ENCODE measurements at regions not wholly inside any gene's neighbourhood (a gene's known extent, or its start where the extent isn't known, plus 50 kb on each side); places are given as distances from the start of the nearest gene placed in this dataset.

DNA sequence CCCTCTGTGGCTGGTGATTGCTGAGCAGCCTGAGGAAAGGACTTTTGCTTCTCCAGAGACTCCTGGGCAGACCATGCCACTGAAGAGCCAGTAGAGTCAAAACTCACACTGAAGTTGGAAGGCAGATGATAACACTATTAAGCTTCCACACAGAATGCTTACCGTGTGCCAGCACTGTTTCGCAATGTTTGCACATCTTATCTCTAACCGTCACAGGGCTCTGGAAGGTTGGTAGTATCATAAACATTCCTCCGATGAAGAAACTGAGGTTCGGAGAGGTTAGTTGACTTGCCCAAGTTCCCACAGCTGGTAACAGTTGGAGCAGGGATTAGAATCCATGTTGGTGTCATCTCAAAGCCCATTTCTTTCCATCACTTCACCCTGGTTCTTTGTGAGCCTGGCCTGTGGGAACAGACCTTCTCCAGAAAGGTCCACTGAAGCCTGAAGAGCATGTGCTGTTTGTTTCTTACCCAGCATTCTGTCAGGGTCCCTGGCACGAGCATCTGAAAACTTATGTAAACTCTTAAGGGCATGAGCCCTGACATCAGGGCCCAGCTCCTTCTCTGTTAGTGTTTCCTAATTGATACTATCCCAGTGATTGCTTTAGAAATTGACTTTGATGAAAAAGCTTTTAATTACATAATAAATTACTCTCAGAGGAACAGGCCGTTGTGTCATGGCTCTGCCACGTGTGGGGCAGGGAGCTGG lies 77.0 kb upstream of the PRR23C start:
- Histone ChIP-seq H3K27ac (ENCODE audit: low read depth, low read length, poor library complexity, severe bottlenecking) (no peak overlapping the region), H3K4me3 (ENCODE audit: low read depth, low read length, poor library complexity, severe bottlenecking) (no peak overlapping the region), H3K79me2 (ENCODE audit: insufficient read depth, low read depth, low read length) (no peaks in the 10 kb centered on the region), H4K20me1 (ENCODE audit: insufficient read depth, low read length) (no peaks in the 10 kb centered on the region), H2AFZ (ENCODE audit: low read length) (no peak overlapping the region), H3K9me3 (ENCODE audit: low read length) (no peaks in the 10 kb centered on the region), H3K9me2 (ENCODE audit: insufficient read depth, low read length) (no peaks in the 10 kb centered on the region), H3K4me2 (ENCODE audit: low read length) (no peak overlapping the region), H3K4me1 (ENCODE audit: insufficient read depth, low read length, poor library complexity, severe bottlenecking) (no peaks in the 10 kb centered on the region), H3K36me3 (ENCODE audit: insufficient read depth, low read length) (no peaks in the 10 kb centered on the region)
- no TSS peak for BruUV-seq (replicated peaks)
- POLR2A ChIA-PET, result no interaction called here
- TF ChIP-seq, protein P1, sequence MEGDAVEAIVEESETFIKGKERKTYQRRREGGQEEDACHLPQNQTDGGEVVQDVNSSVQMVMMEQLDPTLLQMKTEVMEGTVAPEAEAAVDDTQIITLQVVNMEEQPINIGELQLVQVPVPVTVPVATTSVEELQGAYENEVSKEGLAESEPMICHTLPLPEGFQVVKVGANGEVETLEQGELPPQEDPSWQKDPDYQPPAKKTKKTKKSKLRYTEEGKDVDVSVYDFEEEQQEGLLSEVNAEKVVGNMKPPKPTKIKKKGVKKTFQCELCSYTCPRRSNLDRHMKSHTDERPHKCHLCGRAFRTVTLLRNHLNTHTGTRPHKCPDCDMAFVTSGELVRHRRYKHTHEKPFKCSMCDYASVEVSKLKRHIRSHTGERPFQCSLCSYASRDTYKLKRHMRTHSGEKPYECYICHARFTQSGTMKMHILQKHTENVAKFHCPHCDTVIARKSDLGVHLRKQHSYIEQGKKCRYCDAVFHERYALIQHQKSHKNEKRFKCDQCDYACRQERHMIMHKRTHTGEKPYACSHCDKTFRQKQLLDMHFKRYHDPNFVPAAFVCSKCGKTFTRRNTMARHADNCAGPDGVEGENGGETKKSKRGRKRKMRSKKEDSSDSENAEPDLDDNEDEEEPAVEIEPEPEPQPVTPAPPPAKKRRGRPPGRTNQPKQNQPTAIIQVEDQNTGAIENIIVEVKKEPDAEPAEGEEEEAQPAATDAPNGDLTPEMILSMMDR (conservative IDR thresholded peaks at IDR 0.05; ENCODE audit: low read length), result no peak
- TF ChIP-seq EZH2phosphoT487 (IDR thresholded peaks at IDR 0.05; ENCODE audit: borderline replicate concordance, low read depth, low read length), result no peak
- DNase-seq (ENCODE audit: low spot score), result no peak
- CTCF ChIA-PET (ENCODE audit: unreplicated experiment), result no interaction called here
- intact Hi-C loops (cut with micrococcal nuclease; ENCODE audit: unreplicated experiment), result no loop called here

DNA sequence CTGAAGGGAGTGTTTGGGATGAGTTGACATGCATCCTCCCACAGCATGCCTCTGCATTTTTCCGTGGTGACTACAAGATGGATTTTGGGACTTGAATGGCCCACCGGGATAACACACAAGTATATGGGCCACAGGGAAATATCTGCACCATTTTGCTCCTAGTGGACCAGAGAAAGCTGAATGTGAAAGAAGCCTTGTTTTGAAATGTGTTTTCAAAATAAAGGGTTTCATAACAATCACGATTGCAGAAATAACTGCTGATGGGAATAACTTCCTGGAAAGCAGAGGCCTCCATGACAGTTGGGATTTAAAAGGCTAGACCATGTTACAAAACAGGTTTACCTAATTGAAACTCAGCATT lies 77.5 kb upstream of the PRR23C start:
- no TSS peak for BruUV-seq (replicated peaks)
- Histone ChIP-seq H3K4me2 (ENCODE audit: low read length) (no peak overlapping the region), H3K4me3 (ENCODE audit: low read depth, low read length, poor library complexity, severe bottlenecking) (no peak overlapping the region), H3K36me3 (ENCODE audit: insufficient read depth, low read length) (no peaks in the 10 kb centered on the region), H2AFZ (ENCODE audit: low read length) (no peak overlapping the region), H4K20me1 (ENCODE audit: insufficient read depth, low read length) (no peaks in the 10 kb centered on the region), H3K27ac (ENCODE audit: low read depth, low read length, poor library complexity, severe bottlenecking) (no peak overlapping the region), H3K9me3 (ENCODE audit: low read length) (no peaks in the 10 kb centered on the region), H3K4me1 (ENCODE audit: insufficient read depth, low read length, poor library complexity, severe bottlenecking) (no peaks in the 10 kb centered on the region), H3K79me2 (ENCODE audit: insufficient read depth, low read depth, low read length) (no peaks in the 10 kb centered on the region), H3K9me2 (ENCODE audit: insufficient read depth, low read length) (no peaks in the 10 kb centered on the region)
- ChIA-PET CTCF (ENCODE audit: unreplicated experiment) (no interaction called here), POLR2A (no interaction called here)
- DNase-seq (ENCODE audit: low spot score), result no peak
- intact Hi-C loops (cut with micrococcal nuclease; ENCODE audit: unreplicated experiment), result no loop called here
- no peak for TF ChIP-seq EZH2phosphoT487 (IDR thresholded peaks at IDR 0.05; ENCODE audit: borderline replicate concordance, low read depth, low read length)
- TF ChIP-seq, protein P1 (conservative IDR thresholded peaks at IDR 0.05; ENCODE audit: low read length), result no peak

DNA sequence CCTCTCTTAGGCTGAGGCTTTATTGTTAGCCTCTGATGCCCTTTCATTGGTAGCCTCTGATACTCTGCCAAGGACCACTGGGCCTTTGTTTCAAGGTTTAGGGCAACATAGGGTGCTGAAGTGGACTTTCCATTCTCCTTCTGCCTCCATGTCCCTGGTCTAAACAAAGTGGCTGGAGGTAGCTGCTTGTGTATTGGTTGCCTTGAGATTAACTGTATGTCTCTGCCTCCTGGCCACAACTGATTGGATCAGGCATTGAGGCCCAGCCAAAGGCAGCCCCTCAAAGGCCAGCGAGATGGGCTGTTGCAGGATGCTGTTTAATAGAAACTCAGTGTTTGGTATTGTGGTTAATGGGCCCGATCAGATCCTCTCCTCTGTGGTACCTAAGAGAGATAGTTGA lies 77.9 kb upstream of the PRR23C start:
- Histone ChIP-seq H3K9me2 (ENCODE audit: insufficient read depth, low read length) (no peaks in the 10 kb centered on the region), H3K4me3 (ENCODE audit: low read depth, low read length, poor library complexity, severe bottlenecking) (no peak overlapping the region), H4K20me1 (ENCODE audit: insufficient read depth, low read length) (no peaks in the 10 kb centered on the region), H3K27ac (ENCODE audit: low read depth, low read length, poor library complexity, severe bottlenecking) (no peak overlapping the region), H2AFZ (ENCODE audit: low read length) (no peak overlapping the region), H3K79me2 (ENCODE audit: insufficient read depth, low read depth, low read length) (no peaks in the 10 kb centered on the region), H3K9me3 (ENCODE audit: low read length) (no peaks in the 10 kb centered on the region), H3K4me1 (ENCODE audit: insufficient read depth, low read length, poor library complexity, severe bottlenecking) (no peaks in the 10 kb centered on the region), H3K4me2 (ENCODE audit: low read length) (no peak overlapping the region), H3K36me3 (ENCODE audit: insufficient read depth, low read length) (no peaks in the 10 kb centered on the region)
- DNase-seq (ENCODE audit: low spot score), result no peak
- TF ChIP-seq EZH2phosphoT487 (IDR thresholded peaks at IDR 0.05; ENCODE audit: borderline replicate concordance, low read depth, low read length), result no peak
- TF ChIP-seq, protein P1 (conservative IDR thresholded peaks at IDR 0.05; ENCODE audit: low read length), result no peak
- CTCF ChIA-PET (ENCODE audit: unreplicated experiment), result no interaction called here
- BruUV-seq (replicated peaks), result no TSS peak
- intact Hi-C loops (cut with micrococcal nuclease; ENCODE audit: unreplicated experiment), result no loop called here
- POLR2A ChIA-PET, result no interaction called here
